ENCODE measurements at regions not wholly inside any gene's neighbourhood (a gene's known extent, or its start where the extent isn't known, plus 50 kb on each side); places are given as distances from the start of the nearest gene placed in this dataset.

- no peak for TF ChIP-seq CTCF (IDR thresholded peaks at IDR 0.05)
- no peak for TF ChIP-seq JUND (IDR thresholded peaks at IDR 0.05)
- TF ChIP-seq EP300 (IDR thresholded peaks at IDR 0.05; ENCODE audit: borderline replicate concordance in 1 of 2, low read depth in 1 of 2, low read length in 1 of 2), result no peak
- TF ChIP-seq SMC3 (IDR thresholded peaks at IDR 0.05; ENCODE audit: low read depth, low read length), result no peak
- no peak for TF ChIP-seq TAF1 (IDR thresholded peaks at IDR 0.05; ENCODE audit: borderline replicate concordance, low read depth, low read length)
Measured at GRCh38 chr6:14757418-14757817, 488.5 kb upstream of the JARID2 start.

All from SK-N-SH (cell line).